ENCODE measurements at regions not wholly inside any gene's neighbourhood (a gene's known extent, or its start where the extent isn't known, plus 50 kb on each side); places are given as distances from the start of the nearest gene placed in this dataset.

DNA sequence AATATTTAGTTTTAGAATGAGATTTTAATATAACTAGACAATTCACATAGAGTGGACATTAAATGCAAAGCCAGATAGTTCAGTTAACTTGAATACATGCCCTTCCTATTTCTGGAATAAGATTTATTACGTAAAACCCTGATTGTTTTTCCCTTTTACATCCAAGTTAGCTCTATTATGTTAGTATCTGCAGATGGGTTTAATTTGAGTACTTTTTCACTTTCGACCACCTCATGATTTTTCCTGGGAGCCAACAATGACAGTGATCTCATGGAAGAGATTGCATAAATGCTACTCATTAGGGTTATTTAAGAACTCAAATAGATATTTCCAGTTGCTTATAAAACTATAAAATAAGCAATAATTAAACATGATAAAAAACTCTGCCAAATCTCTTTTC, 199.4 kb upstream of the PTGFR start:
- no peak for TF ChIP-seq CTCF (IDR thresholded peaks at IDR 0.05)
- no peak for TF ChIP-seq EZH2 (IDR thresholded peaks at IDR 0.05)
